Endometrial microvascular endothelial cells (primary cell): ENCODE measurements at regions not wholly inside any gene's neighbourhood (a gene's known extent, or its start where the extent isn't known, plus 50 kb on each side); places are given as distances from the start of the nearest gene placed in this dataset.

ENCODE experiments used
- in situ Hi-C: cut with HindIII; loops from 2 replicates; pipeline ENCODE4 v1.10.0; 2017; ENCODE audit warnings: low sequenced_read_pairs, low pct_unique_long_range_greater_than_20kb; ENCODE audit errors: inconsistent ontology term

GRCh38 chr5:164255598-164256213 is 750.3 kb downstream of the MAT2B start:
- in situ Hi-C loops, result no loop called here

DNA sequence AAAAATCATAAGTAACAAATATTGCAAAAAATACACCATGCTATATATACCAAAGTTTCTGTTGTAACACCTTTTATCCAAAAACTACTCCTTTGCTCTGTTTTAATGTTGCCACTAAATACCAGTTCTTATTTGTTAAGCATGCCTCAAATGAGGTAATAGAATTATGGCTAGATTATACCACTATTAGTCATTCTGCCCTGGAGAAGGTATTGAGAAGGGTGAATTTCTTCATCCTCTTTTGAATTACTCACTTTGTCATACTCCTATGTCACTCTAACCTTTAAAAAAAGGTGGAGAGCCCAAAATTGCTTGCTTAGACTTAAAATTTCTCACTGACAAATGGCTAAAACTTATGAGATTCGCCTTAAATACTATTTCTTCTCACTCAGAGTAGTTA is 750.9 kb downstream of the MAT2B start:
- in situ Hi-C loops, result no loop called here

DNA sequence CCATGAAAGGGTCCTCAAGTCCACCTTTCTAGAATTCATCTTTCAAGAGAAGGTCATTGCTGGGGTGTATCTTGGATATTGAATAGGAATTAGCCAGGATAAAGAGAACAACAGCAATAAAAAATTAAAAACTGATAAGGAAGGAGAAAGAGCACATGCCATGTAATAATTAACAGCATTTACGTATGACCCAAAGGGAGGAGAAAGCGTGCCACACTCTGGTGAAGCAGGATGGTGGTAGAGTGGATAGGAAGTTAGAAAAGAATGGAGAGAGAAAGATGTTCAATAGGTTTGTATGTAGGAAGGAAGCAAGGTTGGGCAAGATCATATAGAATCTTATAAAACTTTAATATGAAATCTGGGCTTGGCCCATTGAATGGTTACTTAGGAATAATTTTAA is 751.5 kb downstream of the MAT2B start:
- in situ Hi-C loops, result no loop called here

GRCh38 chr5:164265566-164265965 is 760.1 kb downstream of the MAT2B start:
- in situ Hi-C loops, result no loop called here

- in situ Hi-C loops, result no loop called here
Measured at GRCh38 chr5:164266571-164266970, 761.2 kb downstream of the MAT2B start.

GRCh38 chr5:164277720-164278119 is 772.3 kb downstream of the MAT2B start:
- in situ Hi-C loops, result no loop called here

DNA sequence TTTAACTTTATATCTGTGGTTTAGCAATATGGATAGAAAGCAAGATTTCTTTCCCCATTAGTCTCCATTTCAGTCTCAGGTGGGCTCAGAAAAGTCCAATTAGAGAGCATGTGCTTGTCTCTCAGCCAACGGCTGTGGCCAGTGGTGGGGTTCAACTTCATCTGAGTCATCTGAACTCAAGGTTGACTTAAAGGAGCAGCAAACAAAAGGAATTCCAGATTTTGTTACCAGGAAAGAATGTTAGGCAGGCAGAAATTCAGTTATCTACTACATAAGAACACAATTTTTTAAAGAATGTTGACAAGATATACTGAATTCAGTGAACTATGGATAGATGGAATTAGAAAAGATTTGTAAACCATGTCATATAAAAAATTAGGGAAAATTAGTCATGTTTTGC is 784.1 kb downstream of the MAT2B start:
- in situ Hi-C loops, result no loop called here

- in situ Hi-C loops, result no loop called here
Measured at GRCh38 chr5:164296603-164297080, 791.2 kb downstream of the MAT2B start.

DNA sequence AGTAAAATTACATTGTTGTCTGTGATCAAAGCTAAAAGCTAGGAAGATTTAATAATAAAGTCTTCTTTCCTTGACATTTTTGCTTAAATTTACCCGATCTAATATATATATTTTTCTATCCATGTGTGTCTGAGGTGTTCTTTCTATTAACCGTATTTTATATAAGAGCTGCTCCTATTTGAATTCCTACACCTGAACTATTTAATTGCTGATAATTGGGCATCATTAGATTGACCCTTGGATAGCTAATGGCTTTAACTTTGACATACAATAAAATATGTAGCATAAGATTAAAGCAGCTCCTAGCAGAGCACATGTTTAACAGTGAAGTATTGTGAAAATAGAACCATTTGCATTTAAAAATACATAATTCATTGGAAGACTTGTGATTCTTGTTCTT is 792.7 kb downstream of the MAT2B start:
- in situ Hi-C loops, result no loop called here

- in situ Hi-C loops, result no loop called here
Measured at GRCh38 chr5:164300295-164300694, 794.9 kb downstream of the MAT2B start.

DNA sequence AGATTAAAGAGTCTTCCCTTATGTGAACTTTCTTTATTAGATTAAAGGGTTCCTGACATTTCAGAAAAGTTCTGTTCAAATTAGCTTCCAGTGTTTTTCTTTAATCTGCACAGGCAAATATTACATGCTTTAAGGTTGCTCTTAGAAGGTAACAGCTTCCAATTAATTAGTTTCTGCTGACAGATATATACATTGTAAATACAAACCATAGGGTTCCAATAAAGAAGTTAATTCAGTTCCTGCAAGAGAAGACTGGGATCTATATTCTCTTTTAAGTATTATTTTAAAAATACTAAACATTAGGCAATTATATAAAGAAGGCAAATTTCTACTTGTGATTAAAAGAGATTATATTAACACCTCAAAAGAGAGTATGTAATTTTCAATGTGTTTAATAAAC is 795.7 kb downstream of the MAT2B start:
- in situ Hi-C loops, result no loop called here

DNA sequence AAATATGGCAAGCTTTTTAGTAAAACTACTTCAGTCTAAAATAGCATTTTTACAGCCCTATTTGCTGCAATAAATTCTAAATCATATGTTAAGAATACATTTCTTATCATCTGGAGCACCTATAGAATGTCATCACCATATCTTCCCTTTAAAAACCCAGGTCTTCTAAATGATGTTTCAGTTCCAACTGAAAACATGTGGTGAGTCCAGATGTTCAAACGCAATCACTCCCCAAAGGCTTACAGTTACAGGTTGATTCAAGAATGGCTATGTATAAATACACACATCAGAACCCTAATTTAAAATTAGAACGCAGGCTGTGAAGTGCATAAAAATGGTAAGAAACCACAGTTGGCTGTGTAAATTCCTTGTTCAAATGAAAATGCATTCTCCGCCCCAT is 796.3 kb downstream of the MAT2B start:
- in situ Hi-C loops, result no loop called here

GRCh38 chr5:164302533-164303235 is 797.3 kb downstream of the MAT2B start:
- in situ Hi-C loops, result no loop called here

DNA sequence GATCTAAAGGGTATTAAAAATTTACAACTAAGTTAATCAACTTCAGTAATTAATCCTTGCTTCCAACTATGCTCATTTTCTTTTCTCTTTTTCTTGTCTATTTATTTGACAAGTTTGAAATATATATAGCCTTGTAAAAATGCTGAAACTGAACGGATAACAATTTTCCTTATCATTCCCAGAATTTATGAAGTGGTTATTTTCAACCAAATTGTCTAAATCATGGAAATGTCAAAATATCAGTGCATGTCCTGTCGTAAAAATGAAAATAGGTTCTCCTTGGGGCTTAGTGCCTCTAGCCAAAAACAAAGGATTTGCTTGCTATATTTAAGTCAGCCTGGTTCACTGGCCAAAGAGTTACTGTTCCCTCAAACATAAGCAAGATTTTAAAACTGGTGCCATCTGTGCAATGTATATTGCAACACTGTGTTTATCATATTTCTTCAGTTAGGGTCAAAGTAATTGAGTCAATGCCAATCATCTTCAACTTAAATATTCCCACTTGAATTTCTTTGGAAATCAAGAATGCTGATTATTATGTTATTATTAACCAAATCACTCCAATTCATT is 798.3 kb downstream of the MAT2B start:
- in situ Hi-C loops, result no loop called here

GRCh38 chr5:164306662-164307061 is 801.2 kb downstream of the MAT2B start:
- in situ Hi-C loops, result no loop called here

- in situ Hi-C loops, result no loop called here
Measured at GRCh38 chr5:164312801-164313200, 807.4 kb downstream of the MAT2B start.

DNA sequence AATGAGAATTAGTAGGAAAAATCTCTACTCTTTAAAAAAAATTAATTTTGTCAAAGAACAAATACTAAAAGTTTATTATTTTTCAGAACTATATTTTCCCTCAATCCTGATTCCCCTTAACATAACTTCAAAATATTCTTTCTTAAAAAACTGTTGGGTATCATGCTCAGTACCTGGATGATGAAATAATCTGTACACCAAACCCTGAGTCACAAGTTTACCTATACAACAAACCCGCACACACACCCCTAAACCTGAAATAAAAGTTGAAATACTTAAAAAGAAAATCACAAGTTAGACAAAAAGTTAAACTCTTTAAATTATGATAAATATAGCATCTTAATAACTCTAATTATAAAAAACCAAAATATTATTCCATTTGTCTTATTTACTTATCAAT is 812.3 kb downstream of the MAT2B start:
- in situ Hi-C loops, result no loop called here

DNA sequence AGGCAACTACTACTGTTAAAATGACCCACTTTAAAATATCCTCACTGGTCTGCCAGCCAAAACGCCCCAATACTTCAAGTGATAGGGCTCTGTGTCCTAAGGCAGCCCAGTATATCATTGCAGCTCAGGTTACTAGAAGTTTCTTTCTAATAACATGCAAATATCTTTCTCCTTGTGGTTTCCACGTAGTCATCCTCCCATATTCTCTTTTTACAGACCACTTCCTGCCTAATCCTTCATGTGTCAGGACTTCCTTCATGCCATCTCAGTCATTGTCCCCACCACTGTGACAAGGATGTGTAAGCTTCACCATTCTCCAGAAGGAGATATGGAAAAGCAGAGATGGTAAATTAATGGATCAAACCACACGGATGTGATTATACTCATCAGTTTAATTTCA is 813.7 kb downstream of the MAT2B start:
- in situ Hi-C loops, result no loop called here

DNA sequence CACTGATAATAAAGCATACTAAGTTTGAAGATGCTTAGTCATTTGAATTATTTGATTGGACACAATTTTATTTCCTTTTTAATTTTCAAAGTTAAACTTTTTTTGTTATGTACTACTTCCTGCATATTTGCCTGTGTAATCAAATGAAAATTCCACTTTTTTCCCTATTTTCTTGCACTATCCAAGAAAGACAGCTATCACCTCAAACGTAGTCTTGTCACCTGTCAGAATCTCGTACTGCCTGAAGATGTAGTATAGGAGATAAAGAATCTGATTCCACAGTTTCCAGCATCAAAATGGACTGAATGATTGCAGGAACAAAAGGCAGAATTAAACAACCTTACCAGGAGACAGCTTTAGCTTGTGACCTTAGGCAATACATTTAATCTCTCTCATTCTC is 818.8 kb downstream of the MAT2B start:
- in situ Hi-C loops, result no loop called here

GRCh38 chr5:164326219-164326618 is 820.8 kb downstream of the MAT2B start:
- in situ Hi-C loops, result no loop called here
